DND-41 (cell line): ENCODE measurements at regions not wholly inside any gene's neighbourhood (a gene's known extent, or its start where the extent isn't known, plus 50 kb on each side); places are given as distances from the start of the nearest gene placed in this dataset.
"Not testable (repeated sequence)": the region's sequence is repeated elsewhere in the genome, so short reads cannot be mapped to it uniquely, and the experiment has no call there.

ENCODE experiments used
- ATAC-seq: fragments of 200-7000 bp; cut with Tn5 transposase; 3 replicates; pipeline ENCODE4 v1.9.1; 2021; ENCODE audit warnings: low read depth; ENCODE audit not compliant: insufficient read depth
- DNase-seq: peaks from one replicate; pipeline ENCODE4 v3.0.0-alpha.2; 2020
- H2AFZ ChIP-seq: 2 replicates; pipeline ENCODE4 v1.6.0; 2012; ENCODE audit warnings: low read depth, low read length
- H3K27ac ChIP-seq: 2 replicates; pipeline ENCODE4 v1.5.1; 2012; ENCODE audit warnings: low read length, inconsistent platforms
- H3K27me3 ChIP-seq: fragments of 200-600 bp; sonication (generic); 2 replicates; pipeline ENCODE4 v1.6.0; 2012; ENCODE audit warnings: low read length, mild to moderate bottlenecking, inconsistent platforms; ENCODE audit not compliant: insufficient read depth, poor library complexity
- H3K36me3 ChIP-seq: 2 replicates; pipeline ENCODE4 v1.5.1; 2012; ENCODE audit warnings: low read length, inconsistent platforms; ENCODE audit not compliant: insufficient read depth
- H3K4me1 ChIP-seq: 2 replicates; pipeline ENCODE4 v1.5.1; 2012; ENCODE audit warnings: mild to moderate bottlenecking, low read length; ENCODE audit not compliant: insufficient read depth
- H3K4me2 ChIP-seq: 2 replicates; pipeline ENCODE4 v1.6.0; 2012; ENCODE audit warnings: mild to moderate bottlenecking, moderate library complexity, low read length, inconsistent platforms; ENCODE audit not compliant: insufficient read depth
- H3K4me3 ChIP-seq, 2 experiments: fragments of 200-600 bp in 1 of 2; shearing (Covaris generic) in 1 of 2; 2 replicates each; pipeline ENCODE4 v1.5.1; 2012 to 2016; ENCODE audit warnings: inconsistent platforms in 2 of 2, low read length in 2 of 2, mild to moderate bottlenecking in 2 of 2, low read depth in 1 of 2, moderate library complexity in 1 of 2
- H3K79me2 ChIP-seq: 2 replicates; pipeline ENCODE4 v1.6.0; 2012; ENCODE audit warnings: low read length, inconsistent platforms; ENCODE audit not compliant: insufficient read depth
- H3K9ac ChIP-seq: 2 replicates; pipeline ENCODE4 v1.6.0; 2012; ENCODE audit warnings: low read depth, mild to moderate bottlenecking, inconsistent platforms, low read length, moderate library complexity
- H3K9me3 ChIP-seq: 2 replicates; pipeline ENCODE4 v1.5.1; 2012; ENCODE audit warnings: low read length, moderate library complexity, mild to moderate bottlenecking, inconsistent platforms; ENCODE audit not compliant: insufficient read depth, severe bottlenecking
- H4K20me1 ChIP-seq: 2 replicates; pipeline ENCODE4 v1.6.0; 2012; ENCODE audit warnings: low read length; ENCODE audit not compliant: insufficient read depth
- EZH2 ChIP-seq: IDR thresholded peaks from 3 replicates; pipeline ENCODE4 v1.6.1; 2012; ENCODE audit warnings: borderline replicate concordance, low read depth, mild to moderate bottlenecking, moderate library complexity, low read length, inconsistent platforms; ENCODE audit not compliant: severe bottlenecking
- TF ChIP-seq, protein P1 (sequence below): IDR thresholded peaks from 2 replicates; pipeline ENCODE4 v1.5.1; 2012; ENCODE audit warnings: borderline replicate concordance, low read length, moderate library complexity, mild to moderate bottlenecking; ENCODE audit not compliant: poor library complexity, severe bottlenecking; ENCODE audit errors: extremely low read depth

DNA sequence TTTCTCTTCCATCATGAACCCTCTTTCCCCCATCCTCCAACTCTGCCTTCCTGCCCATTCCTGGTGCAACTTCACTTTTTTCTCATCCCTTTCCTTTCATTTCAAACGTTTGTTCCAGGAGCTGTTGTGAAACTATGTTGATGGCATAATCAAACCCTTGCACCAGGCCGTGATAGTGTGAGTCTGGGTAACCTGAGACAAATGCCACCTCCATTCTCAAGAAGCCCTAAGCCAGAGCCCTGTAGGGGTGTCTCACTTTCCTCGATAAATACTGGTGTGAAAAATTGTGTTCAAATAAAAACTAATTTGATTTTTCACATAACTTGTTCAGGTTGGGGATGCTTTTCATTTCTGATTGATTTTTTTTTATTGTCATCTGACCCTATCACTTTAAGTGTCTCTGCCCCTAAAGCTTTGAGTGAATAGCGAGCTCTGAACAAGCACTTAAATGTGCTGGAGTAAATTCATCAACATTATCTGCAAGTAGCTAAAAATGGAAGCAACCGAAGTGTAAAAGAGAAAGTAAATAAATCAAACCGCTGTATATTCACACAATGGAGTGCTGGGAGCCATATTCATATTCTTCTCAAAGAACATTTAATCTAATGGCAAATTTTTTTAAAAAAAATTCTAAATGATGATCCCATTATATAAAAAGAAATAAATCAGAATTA is 303.1 kb upstream of the CDYL start:
- no peak for DNase-seq

DNA sequence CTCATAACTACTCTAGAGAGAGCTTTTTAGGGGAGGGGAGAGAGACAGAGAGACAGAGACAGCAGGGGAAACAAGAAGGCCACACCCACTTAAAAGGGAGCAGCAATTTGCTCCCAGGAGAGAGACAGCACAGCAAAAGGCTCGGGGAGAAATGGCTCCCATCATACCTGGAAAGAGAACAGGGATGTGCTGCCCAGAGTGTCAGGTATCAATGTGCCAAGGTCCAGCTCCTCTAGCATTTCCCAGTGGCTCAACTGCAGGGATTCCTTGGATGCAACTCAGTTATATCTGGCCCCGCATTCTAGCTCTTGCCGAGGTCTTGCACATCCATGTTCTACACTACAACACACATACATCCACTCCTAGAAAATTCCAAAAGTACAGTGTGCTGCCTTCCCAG is 304.0 kb upstream of the CDYL start:
- TF ChIP-seq, protein P1, sequence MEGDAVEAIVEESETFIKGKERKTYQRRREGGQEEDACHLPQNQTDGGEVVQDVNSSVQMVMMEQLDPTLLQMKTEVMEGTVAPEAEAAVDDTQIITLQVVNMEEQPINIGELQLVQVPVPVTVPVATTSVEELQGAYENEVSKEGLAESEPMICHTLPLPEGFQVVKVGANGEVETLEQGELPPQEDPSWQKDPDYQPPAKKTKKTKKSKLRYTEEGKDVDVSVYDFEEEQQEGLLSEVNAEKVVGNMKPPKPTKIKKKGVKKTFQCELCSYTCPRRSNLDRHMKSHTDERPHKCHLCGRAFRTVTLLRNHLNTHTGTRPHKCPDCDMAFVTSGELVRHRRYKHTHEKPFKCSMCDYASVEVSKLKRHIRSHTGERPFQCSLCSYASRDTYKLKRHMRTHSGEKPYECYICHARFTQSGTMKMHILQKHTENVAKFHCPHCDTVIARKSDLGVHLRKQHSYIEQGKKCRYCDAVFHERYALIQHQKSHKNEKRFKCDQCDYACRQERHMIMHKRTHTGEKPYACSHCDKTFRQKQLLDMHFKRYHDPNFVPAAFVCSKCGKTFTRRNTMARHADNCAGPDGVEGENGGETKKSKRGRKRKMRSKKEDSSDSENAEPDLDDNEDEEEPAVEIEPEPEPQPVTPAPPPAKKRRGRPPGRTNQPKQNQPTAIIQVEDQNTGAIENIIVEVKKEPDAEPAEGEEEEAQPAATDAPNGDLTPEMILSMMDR = no peak
- TF ChIP-seq EZH2 = no peak
- ATAC-seq = no peak
- Histone ChIP-seq H2AFZ (no peak overlapping the region), H3K4me3 (no peak overlapping the region), H3K27ac (no peak overlapping the region), H3K36me3 (no peaks in the 10 kb centered on the region), H3K9me3 (no peaks in the 10 kb centered on the region), H3K9ac (no peak overlapping the region), H3K4me1 (no peaks in the 10 kb centered on the region), H3K27me3 (no peaks in the 10 kb centered on the region), H4K20me1 (no peaks in the 10 kb centered on the region), H3K4me2 (no peak overlapping the region), H3K79me2 (no peaks in the 10 kb centered on the region)
- no peak for DNase-seq

More for the DNA sequence above, 303.1 kb upstream of the CDYL start:
- Histone ChIP-seq H3K4me3 (no peak overlapping the region), H3K27me3 (no peaks in the 10 kb centered on the region), H3K79me2 (no peaks in the 10 kb centered on the region), H3K36me3 (no peaks in the 10 kb centered on the region), H3K4me1 (no peaks in the 10 kb centered on the region), H4K20me1 (no peaks in the 10 kb centered on the region), H2AFZ (no peak overlapping the region), H3K4me2 (no peak overlapping the region), H3K27ac (no peak overlapping the region), H3K9ac (no peak overlapping the region), H3K9me3 (no peaks in the 10 kb centered on the region)
- ATAC-seq = no peak
- no peak for TF ChIP-seq EZH2
- TF ChIP-seq, protein P1 = no peak

DNA sequence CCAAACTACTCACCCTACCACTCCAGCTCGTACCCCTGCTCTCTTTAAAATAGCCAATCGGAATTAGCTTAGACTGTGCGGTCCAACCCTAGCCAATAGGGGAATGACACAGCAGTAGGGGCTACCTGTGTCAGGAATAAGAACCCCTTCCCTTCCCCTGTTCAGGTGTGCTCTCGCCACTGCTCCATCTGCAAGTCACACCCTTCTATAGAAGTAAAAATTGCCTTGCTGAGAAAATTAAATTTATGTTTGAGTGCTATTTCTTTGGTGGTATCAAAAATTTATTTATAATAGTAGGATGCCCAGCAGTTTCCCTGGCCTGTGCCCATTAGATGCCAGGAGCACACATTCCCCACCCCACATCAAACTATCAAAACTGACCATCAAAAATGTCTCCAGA is 304.7 kb upstream of the CDYL start:
- H3K4me1 ChIP-seq, H3K27ac ChIP-seq, ATAC-seq, H2AFZ ChIP-seq, H3K9ac ChIP-seq, DNase-seq, H4K20me1 ChIP-seq, H3K4me3 ChIP-seq, H3K27me3 ChIP-seq, H3K9me3 ChIP-seq, H3K4me2 ChIP-seq, H3K79me2 ChIP-seq, H3K36me3 ChIP-seq: not testable (repeated sequence)

DNA sequence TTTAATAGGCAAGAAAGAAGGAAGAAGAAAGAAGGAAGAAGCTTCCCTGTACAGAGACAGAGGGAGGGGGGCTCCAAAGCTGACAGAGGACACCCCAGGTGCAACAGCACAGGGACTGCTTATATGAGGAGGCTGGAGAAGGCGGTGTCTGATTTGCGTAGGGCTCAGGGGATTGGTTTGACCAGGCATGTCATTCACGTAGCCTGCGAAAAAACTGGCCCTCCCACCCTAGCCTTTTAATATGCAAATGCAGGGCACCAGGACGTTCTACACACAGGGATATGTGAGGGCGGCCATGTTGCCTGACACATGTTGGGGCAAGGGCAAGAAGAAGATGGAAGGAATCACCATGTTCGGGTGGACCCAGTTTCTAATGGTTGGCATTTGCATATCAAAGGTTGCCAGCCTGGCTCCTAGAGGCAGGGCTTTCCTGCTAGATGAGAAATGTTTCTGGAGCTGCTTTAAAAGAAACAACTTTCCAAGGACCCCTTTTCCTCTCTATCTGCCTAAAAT is 305.4 kb upstream of the CDYL start:
- Histone ChIP-seq H3K79me2 (no peaks in the 10 kb centered on the region), H3K36me3 (no peaks in the 10 kb centered on the region), H3K4me2 (no peak overlapping the region), H4K20me1 (no peaks in the 10 kb centered on the region), H2AFZ (no peak overlapping the region), H3K9ac (no peak overlapping the region), H3K9me3 (no peaks in the 10 kb centered on the region), H3K27ac (no peak overlapping the region), H3K4me1 (no peaks in the 10 kb centered on the region), H3K4me3 (no peak overlapping the region), H3K27me3 (no peaks in the 10 kb centered on the region)
- no peak for ATAC-seq
- no peak for DNase-seq
- TF ChIP-seq EZH2 = no peak
- TF ChIP-seq, protein P1 = no peak
